ENCODE measurements at regions not wholly inside any gene's neighbourhood (a gene's known extent, or its start where the extent isn't known, plus 50 kb on each side); places are given as distances from the start of the nearest gene placed in this dataset.

DNA sequence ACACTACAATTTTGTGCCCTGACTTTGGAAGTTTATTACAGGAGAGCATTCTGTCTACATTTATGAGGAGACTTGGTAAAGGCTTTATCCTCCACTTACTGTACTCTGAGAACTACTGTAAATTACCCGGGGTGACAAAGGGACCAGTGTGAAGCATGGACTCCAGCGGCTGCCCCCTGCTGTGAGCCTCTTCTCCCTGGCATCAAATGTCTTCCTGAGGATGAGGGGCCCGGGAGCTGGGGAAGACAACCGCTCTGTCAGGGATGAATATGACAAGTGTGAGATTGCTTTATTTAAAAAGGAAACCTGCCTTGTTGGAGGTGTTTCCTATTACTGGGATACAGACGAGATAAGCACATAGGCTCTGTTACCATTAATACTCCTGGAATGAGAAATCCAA is 714.8 kb downstream of the CCSER2 start:
- no peak for DNase-seq
- no peak overlapping the region for H3K27ac Mint-ChIP-seq
- H3K27me3 Mint-ChIP-seq = no peaks in the 10 kb centered on the region
- H3K4me1 Mint-ChIP-seq = no peaks in the 10 kb centered on the region
- H3K9me3 Mint-ChIP-seq = peaks cover 14% of the 10 kb centered on the region
- no peaks in the 10 kb centered on the region for H3K36me3 Mint-ChIP-seq
- H3K4me3 Mint-ChIP-seq = no peak overlapping the region

DNA sequence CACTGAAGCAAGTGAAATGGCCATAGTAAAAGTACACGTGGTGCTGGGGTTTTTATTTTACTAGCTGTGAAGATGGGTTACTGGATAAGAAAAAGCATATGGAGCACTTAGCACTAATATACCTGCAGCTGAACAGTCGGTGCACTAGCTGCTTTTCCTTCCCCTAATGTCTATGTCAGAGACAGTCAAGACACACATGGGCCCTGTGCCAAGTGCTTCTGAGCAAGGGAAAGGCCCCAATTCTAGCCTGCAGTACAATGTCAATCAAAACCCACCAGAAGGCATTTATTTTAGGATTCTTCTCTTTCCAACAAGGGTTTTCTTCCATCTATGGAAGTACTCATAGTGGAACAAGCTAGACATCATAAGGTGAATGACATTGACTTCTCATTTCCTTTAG is 716.7 kb downstream of the CCSER2 start:
- Mint-ChIP-seq H3K4me3 (no peak overlapping the region), H3K27ac (no peak overlapping the region), H3K9me3 (peaks cover 7% of the 10 kb centered on the region), H3K27me3 (no peaks in the 10 kb centered on the region), H3K4me1 (no peaks in the 10 kb centered on the region), H3K36me3 (no peaks in the 10 kb centered on the region)
- no peak for DNase-seq

DNA sequence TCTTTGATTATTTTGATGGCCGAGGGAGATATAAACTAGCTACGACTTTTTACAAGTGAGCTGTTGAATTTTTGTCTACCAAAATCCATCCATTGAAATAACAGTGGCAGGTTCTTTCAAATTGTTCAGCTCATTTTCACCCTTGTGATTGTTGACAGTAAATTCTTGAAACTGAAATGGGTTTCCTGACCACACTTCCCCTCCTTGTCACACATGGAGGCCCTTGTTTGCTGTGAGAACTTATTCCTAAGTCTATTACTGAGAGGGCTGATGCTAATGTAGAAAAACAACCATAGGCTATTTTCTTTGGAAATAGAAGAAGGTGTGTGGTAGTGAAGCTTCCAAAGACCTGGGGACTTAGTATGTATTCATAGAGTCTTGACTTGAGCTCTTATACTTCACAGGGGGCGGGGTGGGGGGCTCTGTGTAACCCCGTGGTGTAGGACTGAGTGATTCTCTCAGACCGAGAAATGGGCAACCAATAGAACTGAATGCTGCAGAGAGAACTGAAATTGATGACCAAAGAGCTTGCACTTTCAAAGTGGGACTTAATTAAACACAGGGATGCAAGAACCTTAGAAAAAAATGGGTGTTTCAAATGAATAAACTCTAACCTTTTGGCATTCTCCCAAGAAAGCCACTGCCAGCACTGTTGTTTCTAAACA is 718.9 kb downstream of the CCSER2 start:
- no peaks in the 10 kb centered on the region for H3K27me3 Mint-ChIP-seq
- no peak overlapping the region for H3K27ac Mint-ChIP-seq
- no peaks in the 10 kb centered on the region for H3K36me3 Mint-ChIP-seq
- DNase-seq = no peak
- H3K4me3 Mint-ChIP-seq = no peak overlapping the region
- peaks cover 3% of the 10 kb centered on the region for H3K9me3 Mint-ChIP-seq
- H3K4me1 Mint-ChIP-seq = no peaks in the 10 kb centered on the region

DNA sequence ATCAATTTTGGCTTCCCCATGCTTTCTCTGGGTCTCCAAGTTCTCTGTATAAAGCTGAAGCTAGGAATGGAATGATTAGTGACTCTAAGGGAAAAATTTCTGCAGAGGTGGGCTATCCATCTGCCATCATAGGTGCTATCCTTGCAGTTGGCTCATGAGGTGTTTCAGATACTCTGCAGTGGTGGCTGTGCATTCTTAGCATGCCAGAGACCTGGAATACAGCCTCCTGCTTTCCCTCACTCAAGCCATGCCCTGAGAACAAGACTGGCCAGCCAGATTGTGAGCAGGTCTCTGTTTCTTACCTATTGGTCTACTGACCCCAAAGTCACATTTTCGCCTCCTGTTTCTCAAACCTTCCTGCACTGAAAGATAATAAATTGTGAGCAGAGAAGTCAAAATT is 719.6 kb downstream of the CCSER2 start:
- Mint-ChIP-seq H3K27ac (no peak overlapping the region), H3K4me1 (no peaks in the 10 kb centered on the region), H3K36me3 (no peaks in the 10 kb centered on the region), H3K4me3 (no peak overlapping the region), H3K27me3 (no peaks in the 10 kb centered on the region), H3K9me3 (peaks cover 3% of the 10 kb centered on the region)
- DNase-seq = no peak

DNA sequence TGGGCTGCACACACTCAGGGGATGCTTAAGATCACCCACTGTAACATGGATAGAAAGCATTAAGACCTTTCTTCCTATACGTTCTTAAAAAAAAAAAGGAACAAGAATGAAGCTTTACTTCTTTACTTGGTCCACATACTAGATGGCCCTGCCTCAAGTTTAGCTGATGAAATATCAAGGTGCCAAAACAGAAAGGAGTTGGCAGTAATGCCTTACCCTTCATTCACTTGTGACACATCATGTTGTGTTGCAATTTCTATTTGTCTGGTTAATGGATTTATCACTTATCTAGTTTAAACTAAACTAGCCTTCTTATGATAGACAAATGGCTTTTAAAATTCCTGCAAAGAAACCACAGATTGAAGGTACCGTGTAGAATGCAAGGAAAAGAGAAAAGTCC is 720.3 kb downstream of the CCSER2 start:
- H3K4me1 Mint-ChIP-seq = no peaks in the 10 kb centered on the region
- DNase-seq = no peak

DNA sequence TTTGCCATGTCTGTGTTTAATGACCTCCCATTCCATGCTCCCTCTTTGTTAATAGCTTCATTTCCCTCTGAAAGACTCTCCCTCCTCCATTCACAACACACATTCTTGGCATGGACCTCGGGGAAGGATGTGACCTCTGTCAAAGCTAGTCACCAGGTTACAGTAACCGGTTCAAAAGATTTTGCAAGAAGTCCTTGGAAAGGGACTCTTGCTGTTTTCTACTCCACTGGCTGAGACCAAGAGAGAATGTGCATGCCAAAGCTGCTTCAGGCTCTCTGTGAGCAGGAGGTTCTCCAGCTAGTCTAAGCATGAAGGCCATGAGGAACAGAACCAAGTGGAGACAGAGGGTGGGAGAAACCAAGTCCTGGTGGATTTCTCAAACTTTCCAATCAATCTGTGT is 732.6 kb downstream of the CCSER2 start:
- H3K36me3 Mint-ChIP-seq = no peaks in the 10 kb centered on the region
- H3K27me3 Mint-ChIP-seq = no peaks in the 10 kb centered on the region
- peaks cover 8% of the 10 kb centered on the region for H3K9me3 Mint-ChIP-seq
- H3K27ac Mint-ChIP-seq = no peak overlapping the region
- no peak overlapping the region for H3K4me3 Mint-ChIP-seq
- DNase-seq = no peak
- H3K4me1 Mint-ChIP-seq = no peaks in the 10 kb centered on the region

More for the DNA sequence above, 720.3 kb downstream of the CCSER2 start:
- Mint-ChIP-seq H3K27ac (no peak overlapping the region), H3K27me3 (no peaks in the 10 kb centered on the region), H3K4me3 (no peak overlapping the region), H3K9me3 (peaks cover 3% of the 10 kb centered on the region), H3K36me3 (no peaks in the 10 kb centered on the region)

DNA sequence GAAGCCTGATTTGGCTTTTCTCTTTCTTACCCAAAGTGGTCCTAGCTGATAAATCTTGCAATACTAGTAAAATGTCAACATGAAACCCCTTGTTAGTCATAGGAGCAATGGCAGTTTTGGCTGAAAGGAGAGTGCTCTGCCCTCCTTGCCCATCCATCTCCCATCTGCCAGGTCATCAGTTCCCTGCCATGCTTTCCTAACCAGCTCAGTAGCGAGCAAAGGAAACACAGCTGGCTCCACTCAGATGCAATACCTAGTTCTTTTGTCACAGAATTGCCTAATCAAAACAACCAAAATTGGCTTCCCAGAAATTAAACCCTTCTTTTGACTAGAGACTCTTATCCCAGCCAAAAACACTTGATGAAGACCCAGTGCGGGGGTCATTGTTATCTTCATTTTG is 733.0 kb downstream of the CCSER2 start:
- Mint-ChIP-seq H3K36me3 (no peaks in the 10 kb centered on the region), H3K4me3 (no peak overlapping the region), H3K27ac (no peak overlapping the region), H3K27me3 (no peaks in the 10 kb centered on the region), H3K9me3 (peaks cover 4% of the 10 kb centered on the region), H3K4me1 (no peaks in the 10 kb centered on the region)
- DNase-seq = no peak

DNA sequence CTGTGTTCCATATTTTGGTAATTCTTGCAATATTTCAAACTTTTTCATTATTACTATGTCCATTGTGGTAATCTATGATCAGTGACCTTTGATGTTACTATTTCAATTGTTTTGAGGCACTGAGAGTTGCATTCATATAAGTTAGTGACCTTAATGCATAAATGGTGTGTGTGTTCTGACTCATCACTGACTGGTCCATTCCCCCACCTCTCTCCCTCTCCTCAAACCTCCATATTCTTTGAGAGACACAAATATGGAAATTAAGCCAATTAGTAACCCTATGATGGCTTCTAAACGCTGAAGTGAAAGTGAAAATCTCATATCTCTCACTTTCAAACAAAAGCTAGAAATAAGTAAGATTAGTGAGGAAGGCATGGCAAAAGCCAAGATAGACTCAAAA is 739.6 kb downstream of the CCSER2 start:
- no peak for DNase-seq
- Mint-ChIP-seq H3K27me3 (no peaks in the 10 kb centered on the region), H3K4me1 (no peaks in the 10 kb centered on the region), H3K4me3 (no peak overlapping the region), H3K9me3 (peaks cover 2% of the 10 kb centered on the region), H3K36me3 (no peaks in the 10 kb centered on the region), H3K27ac (no peak overlapping the region)

DNA sequence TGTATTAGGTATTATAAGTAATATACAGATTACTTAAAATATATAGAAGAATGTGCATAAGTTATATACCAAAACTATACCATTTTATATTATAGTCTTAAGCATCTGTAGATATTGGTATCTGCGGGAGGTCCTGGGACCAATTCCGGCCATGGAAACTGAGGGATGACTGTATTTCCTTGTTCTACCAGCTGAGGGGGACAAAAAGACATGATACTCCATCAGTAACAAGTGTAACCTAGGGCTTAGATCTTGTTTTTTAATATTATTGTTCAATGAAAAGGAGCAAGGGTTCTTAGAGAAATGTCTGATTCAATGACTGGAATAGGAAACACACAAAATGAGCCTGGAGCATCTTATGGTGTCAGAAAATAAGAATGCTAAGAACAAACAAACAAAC is 752.5 kb downstream of the CCSER2 start:
- no peaks in the 10 kb centered on the region for H3K9me3 Mint-ChIP-seq
- DNase-seq = no peak
- H3K27ac Mint-ChIP-seq = no peak overlapping the region
- no peaks in the 10 kb centered on the region for H3K4me1 Mint-ChIP-seq
- H3K4me3 Mint-ChIP-seq = no peak overlapping the region
- no peaks in the 10 kb centered on the region for H3K36me3 Mint-ChIP-seq
- no peaks in the 10 kb centered on the region for H3K27me3 Mint-ChIP-seq

DNA sequence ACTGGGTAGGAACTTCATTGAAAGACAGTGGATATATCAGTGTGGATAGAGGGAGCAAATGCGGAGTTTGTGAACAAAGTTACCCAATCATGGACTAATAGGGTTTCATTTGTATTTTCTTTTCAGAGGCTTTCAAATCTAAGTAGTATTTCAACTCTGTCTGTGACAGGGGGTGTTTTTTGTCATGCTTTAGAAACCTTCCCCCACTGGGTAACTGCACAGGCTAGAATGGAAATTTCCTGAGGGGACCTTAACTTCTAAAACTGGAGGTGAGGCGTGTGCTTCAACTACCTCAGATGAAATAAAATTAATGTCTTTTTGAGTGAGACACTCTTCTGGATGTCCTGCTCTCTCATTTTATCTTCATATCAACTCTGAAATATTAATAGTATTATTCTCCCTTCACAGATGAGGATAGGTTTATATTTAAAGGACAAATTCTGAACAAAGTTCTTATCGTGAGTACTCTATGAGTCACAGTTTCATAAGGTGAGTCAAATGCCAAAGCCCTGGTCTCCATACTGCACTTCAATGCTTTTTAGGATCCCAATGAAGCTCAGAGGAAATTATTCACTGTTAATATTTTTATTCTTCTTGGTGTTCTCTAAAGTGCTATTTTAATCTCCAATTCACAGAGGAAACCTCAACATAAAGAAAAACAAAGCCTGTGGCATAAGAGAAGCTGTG is 770.6 kb downstream of the CCSER2 start:
- H3K4me3 Mint-ChIP-seq = no peak overlapping the region
- DNase-seq = no peak
- H3K9me3 Mint-ChIP-seq = peaks cover 1% of the 10 kb centered on the region
- H3K36me3 Mint-ChIP-seq = no peaks in the 10 kb centered on the region
- H3K27ac Mint-ChIP-seq = no peak overlapping the region
- no peaks in the 10 kb centered on the region for H3K4me1 Mint-ChIP-seq
- H3K27me3 Mint-ChIP-seq = no peaks in the 10 kb centered on the region

DNA sequence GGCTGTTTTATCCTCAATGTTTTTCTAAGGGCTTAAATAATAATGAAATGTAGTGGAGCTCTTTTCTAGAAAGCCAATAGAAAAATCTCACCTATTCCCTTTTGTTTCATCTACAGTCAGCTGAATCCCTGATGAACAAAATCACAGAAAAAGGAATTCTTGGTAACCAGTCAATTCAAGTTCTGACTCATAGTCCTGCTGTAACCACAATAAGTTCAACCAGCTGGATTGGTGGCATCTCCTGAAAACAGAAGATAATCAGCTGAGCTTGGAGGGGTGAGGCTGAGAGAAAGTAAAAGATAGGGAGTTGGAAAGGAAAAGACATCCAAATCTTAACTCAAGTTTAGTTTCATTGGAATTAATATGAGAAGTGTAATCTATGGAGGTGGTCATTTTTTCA is 772.1 kb downstream of the CCSER2 start:
- H3K36me3 Mint-ChIP-seq = no peaks in the 10 kb centered on the region

DNA sequence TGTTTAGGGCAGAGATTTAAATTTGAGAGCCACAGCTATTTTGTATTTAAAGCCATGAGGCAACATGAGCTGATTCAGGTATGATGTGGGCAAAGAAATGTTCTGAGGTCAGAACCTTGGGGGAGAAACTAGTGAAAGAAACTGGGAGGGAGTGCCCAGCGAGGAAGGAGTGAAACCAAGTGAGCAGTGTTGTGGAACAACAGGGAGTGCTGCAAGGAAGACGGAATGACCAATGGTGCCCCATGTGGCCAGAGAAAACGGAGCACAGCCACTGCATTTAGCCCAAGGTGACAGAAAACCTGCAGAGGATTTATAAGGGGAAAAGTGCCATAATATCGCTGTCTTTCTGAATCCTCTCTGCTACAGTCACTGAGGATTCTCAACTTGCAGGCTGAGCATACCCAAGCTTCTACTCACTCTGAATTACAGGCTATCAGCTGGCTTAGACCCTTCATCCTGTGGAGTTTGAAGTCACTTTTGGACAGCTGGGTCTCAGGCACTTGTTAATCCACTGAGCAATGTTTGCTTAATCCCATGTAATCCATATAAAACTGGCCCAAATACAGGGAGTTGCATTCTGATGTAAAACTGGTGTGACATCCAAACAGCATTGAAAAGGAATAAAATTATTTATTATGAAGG is 777.3 kb downstream of the CCSER2 start:
- Mint-ChIP-seq H3K9me3 (no peaks in the 10 kb centered on the region), H3K4me1 (no peaks in the 10 kb centered on the region), H3K36me3 (no peaks in the 10 kb centered on the region), H3K27ac (no peak overlapping the region), H3K4me3 (no peak overlapping the region), H3K27me3 (no peaks in the 10 kb centered on the region)
- no peak for DNase-seq

More for the DNA sequence above, 772.1 kb downstream of the CCSER2 start:
- Mint-ChIP-seq H3K9me3 (peaks cover 1% of the 10 kb centered on the region), H3K4me3 (no peak overlapping the region), H3K4me1 (no peaks in the 10 kb centered on the region), H3K27me3 (no peaks in the 10 kb centered on the region), H3K27ac (no peak overlapping the region)
- no peak for DNase-seq

DNA sequence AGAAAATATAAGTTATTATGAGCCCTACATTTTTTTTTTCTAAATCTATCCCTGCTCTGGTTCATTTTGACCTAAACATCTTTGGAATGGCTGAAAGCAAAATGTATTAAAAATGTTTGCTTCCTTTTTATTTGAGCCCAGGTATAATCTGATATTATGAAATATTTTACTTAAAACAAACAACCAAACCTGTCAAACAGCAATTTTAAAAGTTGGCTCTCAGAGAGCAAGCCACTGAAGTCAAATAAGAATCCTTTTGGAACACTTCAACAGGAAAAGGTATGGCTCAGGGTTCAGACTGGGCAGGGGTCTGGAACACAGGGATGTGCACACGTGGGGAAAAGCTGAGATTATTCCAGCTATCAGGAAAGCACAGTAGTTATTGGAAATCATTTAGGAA is 782.9 kb downstream of the CCSER2 start:
- no peak overlapping the region for H3K4me3 Mint-ChIP-seq
- no peaks in the 10 kb centered on the region for H3K36me3 Mint-ChIP-seq
- no peak for DNase-seq
- H3K27ac Mint-ChIP-seq = no peak overlapping the region
- H3K4me1 Mint-ChIP-seq = no peaks in the 10 kb centered on the region
- no peaks in the 10 kb centered on the region for H3K27me3 Mint-ChIP-seq
- H3K9me3 Mint-ChIP-seq = no peaks in the 10 kb centered on the region

DNA sequence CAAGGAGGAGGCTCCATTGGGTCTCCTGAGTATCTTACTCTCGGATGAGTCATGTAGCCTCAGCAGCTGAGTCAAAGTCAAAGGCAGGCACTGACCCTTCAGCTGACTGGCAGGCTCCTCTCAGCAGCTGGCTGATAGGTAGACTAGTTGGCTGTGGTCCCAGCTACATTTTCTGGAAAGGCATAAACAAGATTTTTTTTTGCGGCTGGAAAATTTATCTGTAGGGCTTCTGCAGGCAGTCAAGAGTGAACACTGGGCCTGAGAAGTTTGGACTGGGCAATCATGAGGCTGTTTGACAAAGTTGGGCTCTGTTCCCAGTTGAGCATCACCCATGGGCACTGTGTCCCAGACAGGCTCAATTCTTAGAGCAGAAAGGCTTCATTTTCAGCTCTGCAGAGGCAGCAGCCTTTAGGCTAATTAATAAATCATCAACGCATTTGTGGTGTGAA is 796.2 kb downstream of the CCSER2 start:
- Mint-ChIP-seq H3K4me3 (no peak overlapping the region), H3K27me3 (no peaks in the 10 kb centered on the region), H3K27ac (no peak overlapping the region), H3K36me3 (no peaks in the 10 kb centered on the region), H3K4me1 (no peaks in the 10 kb centered on the region), H3K9me3 (no peaks in the 10 kb centered on the region)
- no peak for DNase-seq

DNA sequence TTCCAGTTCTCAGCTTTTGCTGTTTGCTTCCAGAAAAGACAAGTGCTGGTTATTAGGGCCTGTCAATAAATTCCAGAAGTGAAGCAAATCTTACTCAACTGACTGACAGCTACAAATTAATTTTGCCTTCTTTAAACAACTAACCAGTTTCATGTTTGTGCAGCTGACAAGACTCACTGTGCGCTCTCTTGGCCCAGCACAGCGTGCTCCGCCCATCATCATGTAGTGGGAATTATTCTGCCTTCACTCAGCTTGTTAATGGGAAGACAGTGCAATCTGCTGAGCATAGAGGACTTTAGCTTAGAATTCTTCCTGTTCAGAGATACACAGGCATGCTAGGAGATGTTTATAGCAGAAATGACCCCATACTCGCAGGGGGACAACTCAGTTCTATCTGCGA is 808.9 kb downstream of the CCSER2 start:
- no peak overlapping the region for H3K27ac Mint-ChIP-seq
- H3K27me3 Mint-ChIP-seq = no peaks in the 10 kb centered on the region
- no peak for DNase-seq
- H3K9me3 Mint-ChIP-seq = no peaks in the 10 kb centered on the region
- H3K4me3 Mint-ChIP-seq = no peak overlapping the region
- no peaks in the 10 kb centered on the region for H3K36me3 Mint-ChIP-seq
- no peaks in the 10 kb centered on the region for H3K4me1 Mint-ChIP-seq

DNA sequence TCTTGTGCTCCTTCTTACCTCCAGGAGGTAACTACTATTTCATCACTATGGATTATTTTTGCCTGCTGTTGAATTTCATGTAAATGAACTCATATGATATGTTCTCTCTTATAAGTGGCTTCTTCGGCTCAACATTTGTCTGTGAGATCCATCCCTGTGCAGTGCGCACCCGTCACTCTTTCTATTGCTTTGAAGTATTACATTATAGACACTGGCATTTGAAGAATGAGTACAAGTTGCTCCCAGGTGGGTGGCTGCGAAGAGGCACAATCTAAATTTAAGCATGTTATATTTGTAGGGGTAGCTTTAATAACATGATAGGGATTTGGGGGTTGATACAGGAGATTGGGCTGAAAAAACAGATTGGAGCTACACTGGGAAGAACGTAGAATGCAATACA is 809.7 kb downstream of the CCSER2 start:
- H3K36me3 Mint-ChIP-seq = no peaks in the 10 kb centered on the region
- H3K9me3 Mint-ChIP-seq = no peaks in the 10 kb centered on the region
- H3K27me3 Mint-ChIP-seq = no peaks in the 10 kb centered on the region
- H3K4me1 Mint-ChIP-seq = no peaks in the 10 kb centered on the region
- no peak overlapping the region for H3K4me3 Mint-ChIP-seq
- H3K27ac Mint-ChIP-seq = no peak overlapping the region
- DNase-seq = no peak
